ENCODE measurements at regions not wholly inside any gene's neighbourhood (a gene's known extent, or its start where the extent isn't known, plus 50 kb on each side); places are given as distances from the start of the nearest gene placed in this dataset.
"Not testable (repeated sequence)": the region's sequence is repeated elsewhere in the genome, so short reads cannot be mapped to it uniquely, and the experiment has no call there.

DNA sequence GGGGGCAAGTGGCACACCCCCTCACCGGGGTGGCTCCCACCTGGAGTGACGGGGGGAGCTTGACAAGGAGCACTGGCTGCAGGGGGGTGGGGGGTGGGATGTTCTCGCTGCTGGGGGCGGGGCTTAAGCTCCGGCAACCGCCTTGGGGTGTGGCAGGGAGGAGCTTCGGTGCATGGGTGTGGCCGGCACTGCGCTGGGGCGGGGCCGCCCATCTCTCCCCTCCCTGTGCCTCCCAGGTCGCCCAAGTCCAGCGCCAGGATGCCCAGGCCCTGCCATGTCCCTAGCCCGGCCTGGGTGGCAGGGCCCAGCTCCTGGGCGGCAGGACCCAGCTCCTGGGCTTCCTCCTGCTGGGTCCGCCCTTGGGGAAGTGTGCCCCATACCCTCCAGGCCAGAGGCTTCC lies 175.9 kb upstream of the AKAP13 start:
- not testable (repeated sequence) for TF ChIP-seq CTCF, EP300 (IDR thresholded peaks at IDR 0.05)

Data from tibial nerve (tissue), 4 donors.